ENCODE measurements at regions not wholly inside any gene's neighbourhood (a gene's known extent, or its start where the extent isn't known, plus 50 kb on each side); places are given as distances from the start of the nearest gene placed in this dataset.

DNA sequence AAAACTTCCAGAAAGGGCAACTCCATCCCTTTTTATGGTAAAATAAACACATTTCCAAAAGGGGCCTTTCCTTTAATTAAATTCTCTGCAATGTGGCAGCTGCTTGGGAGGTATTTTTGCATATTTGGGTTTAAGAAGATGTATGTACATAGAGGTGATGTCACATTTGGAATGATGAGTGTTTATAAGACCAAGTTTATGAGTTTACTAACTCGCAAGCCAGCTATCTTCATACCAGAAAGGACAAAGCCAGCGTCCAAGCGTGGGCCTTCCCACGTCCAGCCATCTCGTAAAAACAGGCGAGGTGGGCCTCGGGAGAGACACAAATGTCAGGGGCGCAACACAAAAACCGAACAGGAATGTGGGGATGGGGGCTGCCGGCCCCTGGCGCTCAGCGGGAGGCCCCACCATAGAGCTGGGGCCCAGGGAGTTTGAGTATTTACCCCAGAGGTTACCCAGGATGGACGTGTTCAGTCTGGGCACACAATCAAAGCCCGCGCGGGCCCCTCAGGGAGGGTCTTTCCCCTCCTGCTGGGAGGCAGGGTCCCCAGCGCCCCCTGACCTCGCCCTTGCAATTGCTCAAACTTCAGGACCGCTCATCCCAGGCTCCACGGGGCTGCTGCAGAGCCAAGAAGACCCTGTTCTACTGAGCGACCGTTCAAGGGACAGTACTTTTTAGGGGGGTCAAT lies 137.3 kb downstream of the TWIST2 start:
- no peak for DNase-seq (ENCODE audit: low read depth in 2 of 2)

GRCh38 chr2:238985931-238986446 lies 138.1 kb downstream of the TWIST2 start:
- no peak for DNase-seq (ENCODE audit: low read depth in 2 of 2)

GRCh38 chr2:238986491-238987351 lies 138.8 kb downstream of the TWIST2 start:
- no peak for DNase-seq (ENCODE audit: low read depth in 2 of 2)

GRCh38 chr2:238987352-238987981 lies 139.6 kb downstream of the TWIST2 start:
- no peak for DNase-seq (ENCODE audit: low read depth in 2 of 2)

GRCh38 chr2:238988105-238988504 lies 140.2 kb downstream of the TWIST2 start:
- no peak for DNase-seq (ENCODE audit: low read depth in 2 of 2)

DNA sequence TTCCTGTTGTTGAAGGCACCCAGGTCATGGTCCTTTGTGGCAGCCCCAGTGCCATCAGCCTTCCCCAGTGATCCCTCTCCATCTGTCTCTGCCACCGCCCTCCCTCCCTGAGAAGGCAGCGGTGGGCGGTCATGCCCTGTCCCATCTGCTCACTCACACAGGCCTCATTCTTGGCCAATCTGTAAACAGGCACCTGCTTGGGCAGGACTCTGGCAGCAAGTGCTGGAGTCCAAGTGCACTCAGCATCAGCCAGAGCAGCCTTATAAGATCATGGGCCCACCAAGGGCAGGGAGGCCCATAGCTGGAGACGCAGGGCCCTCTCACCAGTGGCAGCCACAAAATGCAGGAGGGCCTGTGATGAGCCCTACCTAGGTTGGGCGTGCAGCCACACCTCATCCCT lies 140.9 kb downstream of the TWIST2 start:
- no peak for DNase-seq (ENCODE audit: low read depth in 2 of 2)

- no peak for DNase-seq (ENCODE audit: low read depth in 2 of 2)
These were observed 141.6 kb downstream of the TWIST2 start for GRCh38 chr2:238989484-238989883.

- DNase-seq (ENCODE audit: low read depth in 2 of 2) = no peak
These were observed 146.5 kb downstream of the TWIST2 start for GRCh38 chr2:238994432-238994831.

- DNase-seq (ENCODE audit: low read depth in 2 of 2) = no peak
These were observed 147.0 kb downstream of the TWIST2 start for GRCh38 chr2:238994876-238995275.

DNA sequence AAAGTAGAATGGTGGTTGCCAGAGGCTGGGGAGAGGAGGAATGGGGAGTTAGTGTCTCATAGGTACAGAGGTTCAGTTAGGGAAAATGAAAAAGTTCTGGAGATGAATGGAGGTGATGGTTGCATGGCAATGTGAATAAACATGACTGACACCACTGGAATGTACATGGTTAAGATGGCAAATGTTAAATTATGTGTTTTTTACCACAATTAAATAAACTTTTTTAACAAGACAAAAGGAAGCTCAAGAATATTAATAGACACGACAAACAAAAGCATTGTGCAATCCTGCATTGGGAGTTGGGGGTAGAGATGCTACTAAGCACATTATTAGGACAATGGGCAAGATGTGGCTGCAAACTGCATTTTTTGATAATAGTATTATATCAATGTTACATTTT lies 147.7 kb downstream of the TWIST2 start:
- no peak for DNase-seq (ENCODE audit: low read depth in 2 of 2)

DNA sequence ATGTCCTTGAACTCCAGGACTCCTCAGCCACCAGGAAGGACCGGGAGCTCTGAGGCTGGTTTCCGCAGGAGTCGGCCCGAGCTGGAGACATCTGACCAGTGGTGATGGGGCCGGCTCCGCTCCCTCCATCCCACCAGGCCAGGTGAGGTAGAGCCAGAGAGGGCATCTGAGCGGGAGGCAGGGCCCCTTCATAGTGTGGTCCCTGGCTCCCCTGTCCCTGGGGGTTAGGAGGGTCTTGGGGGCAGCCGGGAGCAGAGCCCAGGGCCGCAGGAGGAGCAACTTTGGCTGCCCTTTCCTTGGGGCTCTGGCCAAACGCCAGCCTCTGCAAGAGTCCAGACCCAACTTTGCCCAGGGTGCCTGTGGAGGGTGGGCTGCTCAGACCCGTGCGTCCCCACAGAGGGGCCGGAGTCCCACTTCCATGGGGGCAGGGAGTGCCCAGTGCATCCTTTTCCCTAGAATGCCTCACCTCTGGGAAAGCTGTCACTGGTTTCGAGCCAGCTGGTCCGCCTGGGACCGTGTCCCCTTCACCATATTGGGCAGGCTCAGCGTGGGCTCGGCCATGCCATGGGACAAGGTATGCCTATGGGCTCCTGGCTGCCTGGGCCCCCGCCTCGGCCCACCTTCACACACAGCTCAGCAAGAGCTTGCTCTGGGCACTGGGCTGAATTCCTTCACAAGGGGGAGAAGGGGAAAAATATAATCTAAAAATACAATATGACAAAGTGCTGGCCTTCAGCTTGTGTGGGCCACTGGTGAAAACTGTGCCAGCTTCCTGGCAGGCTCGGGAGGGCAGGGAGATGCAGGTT lies 148.6 kb downstream of the TWIST2 start:
- DNase-seq (ENCODE audit: low read depth in 2 of 2) = no peak

DNA sequence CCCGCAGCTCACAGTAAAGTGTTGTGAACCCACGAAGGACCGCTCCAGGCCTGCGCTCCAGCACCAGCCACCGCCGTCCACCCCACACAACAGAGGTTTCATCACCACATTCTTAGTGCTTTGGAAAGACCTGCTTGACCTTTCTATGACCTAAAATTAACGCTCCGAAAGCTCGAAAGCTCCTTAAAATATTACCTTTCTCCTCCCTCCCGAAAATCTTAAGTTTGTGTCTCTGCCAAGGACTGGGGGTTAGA lies 149.2 kb downstream of the TWIST2 start:
- DNase-seq (ENCODE audit: low read depth in 2 of 2) = no peak

GRCh38 chr2:238997684-238998083 lies 149.8 kb downstream of the TWIST2 start:
- no peak for DNase-seq (ENCODE audit: low read depth in 2 of 2)

Data from stimulated activated CD4-positive, alpha-beta T cell treated with anti-CD3 and anti-CD28 coated beads, Interleukin-1b, Interleukin-23, amount 100 ng/mL, for 4 hours (primary cell).